Trophoblast cell (in vitro differentiated cells and primary cell): ENCODE measurements at regions not wholly inside any gene's neighbourhood (a gene's known extent, or its start where the extent isn't known, plus 50 kb on each side); places are given as distances from the start of the nearest gene placed in this dataset.

ENCODE experiments used
- DNase-seq, 2 donors: peaks; one replicate each; pipeline ENCODE4 v3.0.0-alpha.2; 2016
- H2AFZ ChIP-seq: 2 replicates; pipeline ENCODE4 v1.6.1; 2013; ENCODE audit warnings: low read length, moderate library complexity, mild to moderate bottlenecking; ENCODE audit not compliant: insufficient read depth, poor library complexity
- H2AK5ac ChIP-seq: 2 replicates; pipeline ENCODE4 v1.6.1; 2013; ENCODE audit warnings: mild to moderate bottlenecking, low read length
- H2BK120ac ChIP-seq: 2 replicates; pipeline ENCODE4 v1.6.1; 2013; ENCODE audit warnings: low read length, mild to moderate bottlenecking, moderate library complexity; ENCODE audit not compliant: insufficient read depth, poor library complexity
- H2BK12ac ChIP-seq: 2 replicates; pipeline ENCODE4 v1.6.1; 2013; ENCODE audit warnings: mild to moderate bottlenecking, low read length, moderate library complexity
- H2BK5ac ChIP-seq: 2 replicates; pipeline ENCODE4 v1.6.1; 2013; ENCODE audit warnings: low read length, low read depth, moderate library complexity, mild to moderate bottlenecking; ENCODE audit not compliant: poor library complexity
- H3K14ac ChIP-seq: 2 replicates; pipeline ENCODE4 v1.6.1; 2013; ENCODE audit warnings: mild to moderate bottlenecking, low read length
- H3K18ac ChIP-seq: 2 replicates; pipeline ENCODE4 v1.6.1; 2013; ENCODE audit warnings: mild to moderate bottlenecking, low read length
- H3K23ac ChIP-seq: 2 replicates; pipeline ENCODE4 v1.6.1; 2013; ENCODE audit warnings: low read length
- H3K27ac ChIP-seq: 2 replicates; pipeline ENCODE4 v1.5.1; 2013; ENCODE audit warnings: low read depth, mild to moderate bottlenecking, inconsistent platforms, low read length, moderate library complexity
- H3K27me3 ChIP-seq: 2 replicates; pipeline ENCODE4 v1.6.1; 2013; ENCODE audit warnings: inconsistent platforms, mild to moderate bottlenecking, low read length, moderate library complexity; ENCODE audit not compliant: insufficient read depth
- H3K36me3 ChIP-seq, 2 experiments: 1 replicate in 1 of 2; 2 replicates in 1 of 2; pipeline ENCODE4 v1.6.1; 2013; ENCODE audit warnings: low read length in 2 of 2, mild to moderate bottlenecking in 2 of 2, moderate library complexity in 1 of 2; ENCODE audit not compliant: insufficient read depth in 2 of 2, control insufficient read depth in 1 of 2
- H3K4ac ChIP-seq: 2 replicates; pipeline ENCODE4 v1.6.1; 2013; ENCODE audit warnings: low read depth, mild to moderate bottlenecking, low read length, moderate library complexity
- H3K4me1 ChIP-seq, 2 experiments: 1 replicate in 1 of 2; 2 replicates in 1 of 2; pipeline ENCODE4 v1.6.1; 2013; ENCODE audit warnings: low read length in 2 of 2, mild to moderate bottlenecking in 2 of 2, moderate library complexity in 1 of 2; ENCODE audit not compliant: insufficient read depth in 2 of 2, control insufficient read depth in 1 of 2
- H3K4me2 ChIP-seq: 2 replicates; pipeline ENCODE4 v1.6.1; 2013; ENCODE audit warnings: inconsistent platforms, mild to moderate bottlenecking, low read length, moderate library complexity
- H3K4me3 ChIP-seq: 2 replicates; pipeline ENCODE4 v1.5.1; 2013; ENCODE audit warnings: mild to moderate bottlenecking, low read depth, low read length, inconsistent platforms
- H3K79me1 ChIP-seq: one replicate; pipeline ENCODE4 v1.6.1; 2013; ENCODE audit warnings: low read length
- H3K79me2 ChIP-seq: 2 replicates; pipeline ENCODE4 v1.6.1; 2013; ENCODE audit warnings: low read length, mild to moderate bottlenecking; ENCODE audit not compliant: control insufficient read depth, insufficient read depth, poor library complexity
- H3K9ac ChIP-seq: 2 replicates; pipeline ENCODE4 v1.6.1; 2013; ENCODE audit warnings: mild to moderate bottlenecking, low read length
- H3K9me3 ChIP-seq: 2 replicates; pipeline ENCODE4 v1.6.1; 2013; ENCODE audit warnings: low read depth, mild to moderate bottlenecking, control low read depth, inconsistent platforms, low read length; ENCODE audit not compliant: insufficient read depth
- H4K12ac ChIP-seq: 2 replicates; pipeline ENCODE4 v1.6.1; 2013; ENCODE audit warnings: low read depth, mild to moderate bottlenecking, low read length, moderate library complexity
- H4K8ac ChIP-seq: 2 replicates; pipeline ENCODE4 v1.6.1; 2013; ENCODE audit warnings: low read depth, mild to moderate bottlenecking, low read length, moderate library complexity
- H4K91ac ChIP-seq: one replicate; pipeline ENCODE4 v1.6.1; 2013; ENCODE audit warnings: low read depth, mild to moderate bottlenecking, low read length, moderate library complexity
- WGBS: extraction: QIAGEN DNeasy Blood & Tissue Kit; methylation state at CpG from one replicate; pipeline ENCODE4 v1.1.7; 2013; ENCODE audit warnings: missing lambda C conversion rate; ENCODE audit not compliant: insufficient read length, insufficient coverage; ENCODE audit errors: extremely low coverage; 5-methylcytosine and 5-hydroxymethylcytosine counted together

GRCh38 chr10:62724465-62724864 lies 80.1 kb upstream of the ADO start:
- H3K9me3 ChIP-seq: peaks cover 3% of the 10 kb centered on the region
- no peak overlapping the region for H2AFZ ChIP-seq
- no peaks in the 10 kb centered on the region for H3K79me1 ChIP-seq
- no peak overlapping the region for H4K12ac ChIP-seq
- H3K27ac ChIP-seq: no peak overlapping the region
- H2BK120ac ChIP-seq: no peak overlapping the region
- no peaks in the 10 kb centered on the region for H3K36me3 ChIP-seq
- H2BK5ac ChIP-seq: no peak overlapping the region
- H3K27me3 ChIP-seq: no peaks in the 10 kb centered on the region
- no peaks in the 10 kb centered on the region for H3K79me2 ChIP-seq
- DNase-seq: no peak
- no peak overlapping the region for H3K18ac ChIP-seq
- no peak overlapping the region for H3K4me3 ChIP-seq
- no peak overlapping the region for H3K9ac ChIP-seq
- no peak overlapping the region for H3K14ac ChIP-seq
- no peaks in the 10 kb centered on the region for H3K4me1 ChIP-seq
- no peak overlapping the region for H2AK5ac ChIP-seq
- no peak overlapping the region for H2BK12ac ChIP-seq
- H3K4me2 ChIP-seq: no peak overlapping the region
- no peak overlapping the region for H4K8ac ChIP-seq
- no peak overlapping the region for H4K91ac ChIP-seq
- no peak overlapping the region for H3K4ac ChIP-seq
- WGBS: no CpG with 5 or more reads among the region's 7 CpGs
- H3K23ac ChIP-seq: no peak overlapping the region

- Histone ChIP-seq H3K4me1 (no peaks in the 10 kb centered on the region), H3K27me3 (no peaks in the 10 kb centered on the region), H3K4ac (no peak overlapping the region), H3K4me3 (no peak overlapping the region), H2BK120ac (no peak overlapping the region), H3K27ac (no peak overlapping the region), H3K79me1 (no peaks in the 10 kb centered on the region), H3K18ac (no peak overlapping the region), H3K36me3 (no peaks in the 10 kb centered on the region), H2BK5ac (no peak overlapping the region), H2AFZ (no peak overlapping the region), H3K79me2 (no peaks in the 10 kb centered on the region), H3K9ac (no peak overlapping the region), H4K91ac (no peak overlapping the region), H2BK12ac (no peak overlapping the region), H4K12ac (no peak overlapping the region), H3K23ac (no peak overlapping the region), H2AK5ac (no peak overlapping the region), H4K8ac (no peak overlapping the region), H3K4me2 (no peak overlapping the region), H3K9me3 (peaks cover 3% of the 10 kb centered on the region), H3K14ac (no peak overlapping the region)
- no peak for DNase-seq
- WGBS: no CpG with 5 or more reads among the region's 5 CpGs
Measured at GRCh38 chr10:62726142-62726541, 78.4 kb upstream of the ADO start.

- Histone ChIP-seq H3K9me3 (peaks cover 3% of the 10 kb centered on the region), H2BK5ac (no peak overlapping the region), H3K79me2 (no peaks in the 10 kb centered on the region), H3K79me1 (no peaks in the 10 kb centered on the region), H3K4me2 (no peak overlapping the region), H4K8ac (no peak overlapping the region), H3K4ac (no peak overlapping the region), H3K27ac (no peak overlapping the region), H3K14ac (no peak overlapping the region), H3K4me1 (no peaks in the 10 kb centered on the region), H4K12ac (no peak overlapping the region), H3K36me3 (no peaks in the 10 kb centered on the region), H3K27me3 (no peaks in the 10 kb centered on the region), H2BK12ac (no peak overlapping the region), H3K4me3 (no peak overlapping the region), H3K9ac (no peak overlapping the region), H3K23ac (no peak overlapping the region), H2AFZ (no peak overlapping the region), H4K91ac (no peak overlapping the region), H2AK5ac (no peak overlapping the region), H2BK120ac (no peak overlapping the region), H3K18ac (no peak overlapping the region)
- no CpG with 5 or more reads among the region's 2 CpGs for WGBS
- peak; percentile 24 to 35 for DNase-seq
Measured at GRCh38 chr10:62726638-62727037, 77.9 kb upstream of the ADO start.

GRCh38 chr10:62727934-62728333 lies 76.6 kb upstream of the ADO start:
- H4K8ac ChIP-seq: no peak overlapping the region
- H3K27me3 ChIP-seq: no peaks in the 10 kb centered on the region
- H2AK5ac ChIP-seq: no peak overlapping the region
- H3K27ac ChIP-seq: no peak overlapping the region
- H3K18ac ChIP-seq: no peak overlapping the region
- H2BK5ac ChIP-seq: no peak overlapping the region
- H3K14ac ChIP-seq: no peak overlapping the region
- H3K23ac ChIP-seq: no peak overlapping the region
- no peak overlapping the region for H3K4ac ChIP-seq
- no peak overlapping the region for H2BK120ac ChIP-seq
- H4K12ac ChIP-seq: no peak overlapping the region
- no peak overlapping the region for H2AFZ ChIP-seq
- no peak overlapping the region for H3K4me3 ChIP-seq
- no peaks in the 10 kb centered on the region for H3K79me2 ChIP-seq
- H3K9me3 ChIP-seq: peaks cover 3% of the 10 kb centered on the region
- no CpG with 5 or more reads among the region's 2 CpGs for WGBS
- DNase-seq: no peak
- H3K4me2 ChIP-seq: no peak overlapping the region
- no peaks in the 10 kb centered on the region for H3K79me1 ChIP-seq
- H3K36me3 ChIP-seq: no peaks in the 10 kb centered on the region
- no peak overlapping the region for H3K9ac ChIP-seq
- H3K4me1 ChIP-seq: no peaks in the 10 kb centered on the region
- H4K91ac ChIP-seq: no peak overlapping the region
- no peak overlapping the region for H2BK12ac ChIP-seq
